MM.1S (cell line): ENCODE measurements at regions not wholly inside any gene's neighbourhood (a gene's known extent, or its start where the extent isn't known, plus 50 kb on each side); places are given as distances from the start of the nearest gene placed in this dataset.

Source experiments
- DNase-seq: peaks from one replicate; pipeline ENCODE4 v3.0.0-alpha.2; 2015
- H2AFZ ChIP-seq: fragments of 300-600 bp; sonication (generic); 2 replicates; pipeline ENCODE4 v1.6.0; 2016; ENCODE audit warnings: antibody characterized with exemption, low read length
- H3F3A ChIP-seq: fragments of 300-600 bp; sonication (generic); 2 replicates; pipeline ENCODE4 v1.6.1; 2016; ENCODE audit warnings: mild to moderate bottlenecking, antibody characterized with exemption, low read length, moderate library complexity, mixed read lengths; ENCODE audit not compliant: insufficient read depth
- H3K27ac ChIP-seq: fragments of 300-600 bp; sonication (generic); 2 replicates; pipeline ENCODE4 v1.5.1; 2016; ENCODE audit warnings: mild to moderate bottlenecking, low read length
- H3K27me3 ChIP-seq: fragments of 300-600 bp; sonication (generic); replicated peaks from 2 replicates; pipeline ENCODE4 v1.6.0; 2016; ENCODE audit warnings: low read length; ENCODE audit not compliant: insufficient read depth
- H3K36me3 ChIP-seq: fragments of 300-600 bp; sonication (generic); replicated peaks from 2 replicates; pipeline ENCODE4 v1.6.1; 2016; ENCODE audit warnings: mild to moderate bottlenecking, low read length, mixed read lengths; ENCODE audit not compliant: insufficient read depth
- H3K4me1 ChIP-seq: fragments of 300-600 bp; sonication (generic); 2 replicates; pipeline ENCODE4 v1.6.1; 2016; ENCODE audit warnings: low read length, mixed read lengths
- H3K4me2 ChIP-seq: fragments of 300-600 bp; sonication (generic); 2 replicates; pipeline ENCODE4 v1.6.0; 2016; ENCODE audit warnings: low read depth, low read length
- H3K4me3 ChIP-seq: fragments of 300-600 bp; sonication (generic); 2 replicates; pipeline ENCODE4 v1.5.1; 2016; ENCODE audit warnings: low read length, mixed read lengths
- H3K79me2 ChIP-seq: fragments of 300-600 bp; sonication (generic); 2 replicates; pipeline ENCODE4 v1.6.1; 2016; ENCODE audit warnings: mixed run types, low read length, mixed read lengths
- H3K9ac ChIP-seq: fragments of 300-600 bp; sonication (generic); 2 replicates; pipeline ENCODE4 v1.6.1; 2016; ENCODE audit warnings: low read length, mixed read lengths
- H3K9me2 ChIP-seq: fragments of 300-600 bp; sonication (generic); replicated peaks from 2 replicates; pipeline ENCODE4 v1.6.1; 2016; ENCODE audit warnings: mild to moderate bottlenecking, low read length, mixed read lengths; ENCODE audit not compliant: insufficient read depth
- H3K9me3 ChIP-seq: fragments of 300-600 bp; sonication (generic); replicated peaks from 2 replicates; pipeline ENCODE4 v1.6.1; 2016; ENCODE audit warnings: mild to moderate bottlenecking, low read length, mixed read lengths; ENCODE audit not compliant: insufficient read depth
- H4K20me1 ChIP-seq: fragments of 300-600 bp; sonication (generic); 2 replicates; pipeline ENCODE4 v1.6.1; 2016; ENCODE audit warnings: mild to moderate bottlenecking, low read length, moderate library complexity, mixed read lengths; ENCODE audit not compliant: insufficient read depth
- CTCF ChIP-seq: fragments of 300-600 bp; sonication (generic); IDR thresholded peaks from 2 replicates; pipeline ENCODE4 v1.5.1; 2016; ENCODE audit warnings: antibody characterized with exemption, low read length, mixed read lengths
- EZH2 ChIP-seq: fragments of 300-600 bp; sonication (generic); optimal IDR thresholded peaks from 2 replicates; pipeline ENCODE3; 2017; ENCODE audit warnings: low read depth, mild to moderate bottlenecking, antibody characterized with exemption, low read length, mixed read lengths
- EZH2phosphoT487 ChIP-seq: fragments of 300-600 bp; sonication (generic); IDR thresholded peaks from 2 replicates; pipeline ENCODE4 v1.6.1; 2018; ENCODE audit warnings: antibody characterized with exemption, low read length

- Histone ChIP-seq H3K79me2 (no peaks in the 10 kb centered on the region), H3K27ac (no peak overlapping the region), H3K9me2 (no peaks in the 10 kb centered on the region), H3K4me3 (no peak overlapping the region), H4K20me1 (no peaks in the 10 kb centered on the region), H3K4me2 (no peak overlapping the region), H3K4me1 (no peaks in the 10 kb centered on the region), H3K9ac (no peak overlapping the region), H3K9me3 (no peaks in the 10 kb centered on the region), H3K27me3 (peaks cover 69% of the 10 kb centered on the region), H3F3A (no peaks in the 10 kb centered on the region), H3K36me3 (no peaks in the 10 kb centered on the region), H2AFZ (no peak overlapping the region)
- no peak for DNase-seq
- no peak for TF ChIP-seq CTCF
- no peak for TF ChIP-seq EZH2phosphoT487
- TF ChIP-seq EZH2: no peak
Observed at GRCh38 chr4:8742546-8742945, 129.1 kb downstream of the HMX1 start.

- no peaks in the 10 kb centered on the region for H3K36me3 ChIP-seq
- TF ChIP-seq CTCF: no peak
- no peak for TF ChIP-seq EZH2
- no peak for TF ChIP-seq EZH2phosphoT487
- no peaks in the 10 kb centered on the region for H3K4me1 ChIP-seq
- no peak overlapping the region for H3K4me2 ChIP-seq
- no peaks in the 10 kb centered on the region for H4K20me1 ChIP-seq
- H3K9me2 ChIP-seq: no peaks in the 10 kb centered on the region
- H3K27me3 ChIP-seq: peaks cover 74% of the 10 kb centered on the region
- no peak overlapping the region for H3K9ac ChIP-seq
- H3K9me3 ChIP-seq: no peaks in the 10 kb centered on the region
- DNase-seq: no peak
- H3K27ac ChIP-seq: no peak overlapping the region
- H3K4me3 ChIP-seq: no peak overlapping the region
- H2AFZ ChIP-seq: no peak overlapping the region
- no peaks in the 10 kb centered on the region for H3K79me2 ChIP-seq
- no peaks in the 10 kb centered on the region for H3F3A ChIP-seq
Observed at GRCh38 chr4:8741513-8742226, 130.0 kb downstream of the HMX1 start.

GRCh38 chr4:8740666-8741395 lies 130.8 kb downstream of the HMX1 start:
- no peaks in the 10 kb centered on the region for H3K36me3 ChIP-seq
- H3K9me2 ChIP-seq: no peaks in the 10 kb centered on the region
- no peak for DNase-seq
- H3K9me3 ChIP-seq: no peaks in the 10 kb centered on the region
- 0 out of 2 replicates have a peak, but pooled peaks cover 6% of the 10 kb centered on the region for H3K4me1 ChIP-seq
- no peak overlapping the region for H3K4me3 ChIP-seq
- peaks cover 79% of the 10 kb centered on the region for H3K27me3 ChIP-seq
- no peaks in the 10 kb centered on the region for H4K20me1 ChIP-seq
- H3K4me2 ChIP-seq: no peak overlapping the region
- H2AFZ ChIP-seq: no peak overlapping the region
- H3K79me2 ChIP-seq: no peaks in the 10 kb centered on the region
- TF ChIP-seq EZH2 (no peak), EZH2phosphoT487 (no peak), CTCF (no peak)
- H3F3A ChIP-seq: no peaks in the 10 kb centered on the region
- H3K9ac ChIP-seq: no peak overlapping the region
- H3K27ac ChIP-seq: no peak overlapping the region
